AG08396 (cell line): ENCODE measurements at regions not wholly inside any gene's neighbourhood (a gene's known extent, or its start where the extent isn't known, plus 50 kb on each side); places are given as distances from the start of the nearest gene placed in this dataset.

Source experiments
- DNase-seq: peaks from one replicate; pipeline ENCODE4 v3.0.0; 2012; ENCODE audit warnings: low spot score, mixed read lengths

DNA sequence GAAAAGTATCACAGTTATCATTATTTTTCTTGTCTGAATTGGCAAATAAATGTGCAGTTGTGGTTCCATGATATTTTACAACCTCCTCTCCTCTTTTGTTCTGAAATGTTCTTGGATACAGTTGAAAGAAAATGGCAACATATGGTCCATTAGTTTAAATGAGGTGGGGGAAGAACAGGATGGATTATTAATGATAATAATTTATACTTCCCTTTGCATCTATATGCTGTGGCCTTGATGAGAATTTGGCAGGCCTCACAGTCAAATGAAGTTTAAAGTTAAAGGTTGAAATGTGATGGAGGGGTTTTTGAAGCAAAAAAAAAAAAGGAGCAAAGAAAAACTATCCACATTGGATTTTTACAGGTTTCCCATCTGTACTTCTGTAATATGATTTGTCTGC, 946.3 kb upstream of the INTU start:
- no peak for DNase-seq

DNA sequence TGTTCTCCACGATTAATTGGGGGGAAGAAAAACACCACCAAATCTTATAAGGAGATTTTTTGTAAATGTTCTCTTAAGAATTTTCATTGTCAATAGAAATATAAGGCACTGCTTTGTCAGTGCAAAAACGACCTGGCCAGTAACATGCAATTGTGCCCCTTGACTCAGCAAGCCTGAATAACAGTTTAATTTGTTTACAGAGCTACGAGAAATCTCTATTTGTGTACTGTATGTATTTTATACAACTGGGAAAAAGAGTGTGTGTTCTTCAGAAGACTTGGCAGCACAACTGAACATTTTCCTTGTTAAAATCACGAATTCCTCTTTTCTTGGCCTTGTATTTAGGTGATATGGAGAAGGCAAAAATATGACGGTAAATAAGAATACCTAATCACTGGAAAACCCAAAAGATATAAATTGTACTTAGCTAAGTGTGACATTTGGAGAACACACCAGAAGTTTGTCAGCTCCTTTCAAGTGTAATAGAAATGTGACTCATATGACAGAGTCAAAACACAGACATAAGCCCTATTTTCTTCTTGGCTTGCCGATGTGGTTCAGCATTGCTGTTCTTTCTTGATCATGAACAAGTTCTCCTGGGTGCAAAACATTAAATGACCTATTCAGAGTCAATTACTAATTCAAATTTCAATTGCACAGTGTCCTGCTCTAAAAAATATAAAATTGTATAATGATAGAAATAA, 945.0 kb upstream of the INTU start:
- no peak for DNase-seq

DNA sequence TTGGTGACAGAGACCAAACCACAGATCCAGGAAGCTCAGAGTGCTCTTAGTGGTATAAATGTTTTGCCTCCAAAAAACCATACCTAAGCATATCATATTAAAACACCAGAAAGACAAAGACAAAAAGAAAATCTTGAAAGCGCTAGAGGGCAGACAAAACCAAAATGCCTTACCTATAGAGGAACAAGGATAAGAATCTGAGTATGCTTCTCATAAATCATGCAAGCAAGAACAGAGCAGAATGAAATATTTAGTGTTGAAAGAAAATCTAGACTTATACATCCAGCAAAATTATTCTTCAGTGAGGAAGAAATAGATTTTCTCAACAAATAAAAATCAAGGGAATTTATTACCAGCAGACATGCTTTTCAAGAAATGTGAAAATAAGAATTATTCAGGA, 941.0 kb upstream of the INTU start:
- no peak for DNase-seq

DNA sequence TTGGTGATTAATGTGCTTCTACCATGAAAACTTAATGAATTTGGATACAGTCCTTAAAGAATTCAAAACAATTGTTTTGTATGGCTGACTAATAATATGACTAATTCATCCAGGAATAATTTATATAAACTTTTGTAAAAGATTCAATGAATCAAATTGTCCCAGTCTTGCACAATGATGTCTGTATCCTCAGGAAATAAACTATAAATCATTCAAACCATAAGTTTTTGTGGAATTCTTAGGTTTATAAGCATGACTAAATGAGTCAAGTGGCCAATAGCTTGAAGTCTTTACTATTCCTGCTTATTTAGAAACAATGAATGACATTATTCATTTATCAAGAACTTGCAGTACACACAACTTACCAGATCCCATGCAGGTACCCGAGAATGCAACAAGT, 935.0 kb upstream of the INTU start:
- DNase-seq = no peak

DNA sequence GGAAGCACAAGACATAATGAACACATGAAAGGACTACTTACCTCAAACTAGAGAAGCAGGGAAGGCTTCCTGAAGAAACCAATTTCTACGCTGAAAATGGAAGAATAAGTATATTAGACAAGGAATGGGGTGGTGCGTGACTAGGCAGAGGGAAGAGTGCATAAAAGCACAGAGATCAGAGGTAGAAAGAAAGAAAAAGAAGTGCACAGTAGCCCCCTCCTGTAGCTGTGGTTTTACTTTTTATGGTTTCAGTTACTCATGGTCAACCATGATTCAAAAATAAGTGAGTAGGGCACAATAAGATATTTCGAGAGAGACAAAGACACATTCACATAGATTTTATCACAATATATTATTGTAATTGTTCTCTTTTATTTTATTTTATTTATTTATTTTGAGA, 934.5 kb upstream of the INTU start:
- no peak for DNase-seq

DNA sequence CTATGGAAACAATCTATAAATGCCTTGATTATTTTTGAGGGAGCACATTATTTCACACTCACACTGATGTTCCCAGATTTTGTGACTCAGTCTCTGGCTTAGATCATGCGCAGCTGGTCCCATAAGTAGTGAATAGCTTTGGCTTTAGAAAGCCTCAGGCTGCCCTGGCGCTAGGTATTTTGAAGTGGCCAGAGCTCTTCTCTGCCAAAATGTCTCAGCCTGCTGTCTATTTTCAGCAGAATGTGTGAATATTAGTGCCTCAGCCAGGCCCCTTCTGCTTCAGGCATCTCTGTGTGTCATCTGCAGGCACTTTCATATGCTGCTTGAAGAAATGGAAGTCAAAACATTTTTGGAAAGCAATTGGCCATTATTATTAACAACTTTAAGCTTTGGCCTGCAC, 931.0 kb upstream of the INTU start:
- peak; percentile 21 for DNase-seq

DNA sequence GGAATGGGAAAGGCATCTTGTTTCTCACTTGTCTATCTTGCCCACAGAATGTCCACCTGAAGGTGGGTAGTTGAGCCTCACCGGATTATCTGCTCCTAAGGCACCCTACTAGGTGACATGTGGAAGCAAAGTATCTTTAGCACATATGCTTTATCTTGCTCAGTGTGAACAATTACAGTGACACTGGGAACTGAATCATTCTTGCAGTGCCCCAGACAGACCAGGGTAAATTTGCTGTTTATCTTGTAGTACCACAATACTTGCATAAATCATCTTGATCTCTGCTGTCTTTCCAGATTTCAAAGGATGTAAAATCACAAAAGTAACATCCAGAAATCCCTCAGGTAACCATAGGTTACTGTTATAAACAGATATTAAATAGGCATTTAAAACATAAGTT, 930.0 kb upstream of the INTU start:
- no peak for DNase-seq

DNA sequence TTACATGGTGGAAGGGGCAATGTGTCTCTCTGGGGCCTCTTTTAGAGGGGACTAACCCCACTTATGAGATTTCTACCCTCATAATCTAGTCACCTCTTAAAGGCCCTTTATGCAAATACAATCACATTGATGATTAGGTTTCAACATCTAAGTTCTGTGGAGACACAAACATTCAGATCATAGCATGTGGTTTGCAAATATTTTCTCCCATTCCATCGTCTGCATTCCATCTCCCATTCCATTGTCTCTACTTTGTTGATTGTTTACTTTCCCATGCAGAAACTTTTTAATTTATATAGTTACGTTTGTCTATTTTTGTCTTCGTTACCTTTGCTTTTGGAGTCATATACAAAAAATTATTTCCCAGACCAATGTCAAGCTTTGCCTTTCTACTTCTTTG, 927.5 kb upstream of the INTU start:
- no peak for DNase-seq

DNA sequence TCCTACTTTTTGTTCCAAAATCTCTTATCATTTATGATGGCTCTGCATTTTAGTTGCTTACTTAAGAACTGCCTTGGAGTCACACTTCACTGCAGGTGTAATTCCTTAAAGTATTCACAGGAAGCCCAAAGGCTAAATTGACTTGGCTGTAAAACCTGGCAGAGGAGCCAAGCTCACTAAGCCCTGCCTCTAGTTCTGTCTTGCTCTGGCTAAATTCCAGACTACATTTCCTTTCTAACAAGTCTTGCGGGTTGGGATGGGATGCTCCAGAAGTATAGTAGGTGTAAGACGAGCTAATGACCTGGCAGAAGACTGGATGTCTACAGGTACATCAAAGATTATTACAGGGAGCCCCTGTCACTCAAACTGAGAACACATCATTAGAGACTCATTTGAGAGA, 924.0 kb upstream of the INTU start:
- no peak for DNase-seq

DNA sequence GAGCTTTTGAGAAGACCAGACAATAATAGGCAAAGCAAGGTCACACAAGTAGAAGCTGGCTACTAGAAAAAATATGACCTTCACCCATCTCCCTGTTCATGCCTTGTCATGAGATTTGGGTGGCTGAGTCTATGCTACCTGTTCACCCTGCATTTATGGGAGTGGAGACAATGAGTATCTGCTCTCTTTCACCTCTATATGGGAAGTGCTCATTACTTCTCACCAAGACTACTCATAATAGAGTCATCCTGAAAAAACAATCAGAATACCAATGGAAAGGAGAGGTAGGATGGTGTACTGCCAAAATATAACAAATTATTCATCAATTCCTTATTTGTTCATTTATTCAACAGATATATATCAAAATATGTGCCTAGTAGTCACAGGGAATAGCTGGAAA, 921.8 kb upstream of the INTU start:
- DNase-seq = no peak

DNA sequence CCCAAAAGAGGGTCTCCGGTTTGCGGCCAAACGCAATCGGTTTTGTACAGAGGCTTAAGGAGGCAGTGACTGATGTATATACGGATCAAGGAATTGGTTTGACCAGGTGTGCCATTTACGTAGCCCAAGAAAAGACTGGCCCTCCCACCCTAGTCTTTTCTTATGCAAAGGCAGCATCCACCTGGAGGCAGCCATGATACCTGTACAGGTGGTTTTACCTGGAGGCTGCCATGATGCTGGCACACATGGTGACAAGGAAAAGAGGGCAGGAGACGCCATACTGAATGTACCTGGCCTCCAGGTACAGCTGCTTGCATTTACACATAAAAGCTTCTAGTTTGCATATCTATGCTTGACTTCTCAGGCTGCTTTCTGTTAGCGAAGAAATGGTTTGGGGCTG, 917.7 kb upstream of the INTU start:
- DNase-seq = no peak

DNA sequence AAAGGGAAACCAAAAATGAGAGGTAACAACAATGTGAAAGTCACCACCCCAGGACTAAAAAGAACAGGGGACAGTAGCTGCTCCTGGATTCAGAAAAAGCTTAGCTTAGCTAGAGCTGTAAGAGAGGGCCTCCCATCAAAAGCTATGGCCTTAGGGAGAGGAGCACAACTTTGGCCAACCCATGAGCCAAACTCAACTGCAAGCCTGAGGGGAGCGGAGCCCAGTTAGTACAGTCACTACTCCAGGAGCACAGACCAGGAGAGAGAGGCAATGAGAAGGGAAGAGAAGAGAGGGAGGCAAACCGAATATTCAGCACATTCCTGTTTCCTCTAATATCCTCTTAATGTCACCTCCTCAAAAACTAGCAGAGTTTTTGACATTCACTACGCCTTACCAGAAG, 917.1 kb upstream of the INTU start:
- no peak for DNase-seq

DNA sequence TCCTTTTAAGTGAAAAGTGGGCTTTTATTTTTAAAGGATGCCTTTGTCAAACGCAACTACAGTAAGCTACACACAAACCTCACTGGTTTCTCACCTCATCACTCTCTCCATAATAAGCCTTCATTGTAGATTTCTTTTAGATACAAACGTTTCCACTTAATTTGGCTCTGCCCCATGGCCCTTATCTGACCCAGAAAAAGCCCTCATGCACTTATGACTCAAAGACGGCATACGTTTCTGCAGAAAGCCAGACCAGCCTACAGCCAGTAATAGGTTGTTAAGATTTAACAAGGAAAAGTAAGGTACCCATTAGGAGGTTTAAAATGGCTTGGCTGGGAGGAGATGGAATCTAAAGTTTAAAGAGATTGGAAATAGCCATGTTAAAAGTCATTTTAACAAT, 914.6 kb upstream of the INTU start:
- DNase-seq = peak; percentile 12

DNA sequence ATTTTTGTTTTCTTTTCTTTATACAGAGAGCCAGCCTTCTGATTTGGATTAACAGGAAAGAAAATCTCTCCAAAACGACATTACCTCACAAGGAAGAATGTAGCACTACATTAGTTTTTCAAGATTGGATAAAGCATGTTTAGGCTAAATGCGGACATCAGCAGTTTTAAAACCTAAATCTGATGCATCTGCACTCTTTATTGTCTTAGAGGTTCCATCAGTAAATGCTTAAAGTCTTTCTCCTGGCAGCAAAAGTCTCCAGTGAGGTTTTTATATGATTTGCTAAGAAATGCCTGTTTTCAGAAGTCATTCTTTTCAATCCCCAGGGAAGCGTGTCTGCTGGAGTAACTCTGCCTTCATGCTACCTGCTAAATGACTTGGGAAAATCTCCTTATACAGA, 912.9 kb upstream of the INTU start:
- no peak for DNase-seq

DNA sequence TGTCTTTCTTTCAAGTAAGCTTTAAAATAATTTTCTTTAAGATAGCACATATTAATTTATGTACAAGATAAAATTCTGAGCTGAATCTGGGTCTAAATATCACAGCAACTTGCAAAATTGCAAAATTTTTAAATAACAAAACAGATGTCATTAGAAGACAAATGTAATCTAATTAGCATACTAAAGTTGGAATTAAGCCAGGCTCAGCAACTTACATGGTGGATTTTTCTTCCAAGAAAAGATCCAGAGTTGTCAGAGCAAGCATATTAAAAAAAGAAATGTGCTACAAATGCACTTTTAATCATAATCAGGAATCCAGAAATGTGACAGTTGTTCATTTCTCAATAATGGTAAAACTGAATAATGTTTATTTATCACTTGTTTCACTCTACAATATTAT, 906.9 kb upstream of the INTU start:
- DNase-seq = no peak

DNA sequence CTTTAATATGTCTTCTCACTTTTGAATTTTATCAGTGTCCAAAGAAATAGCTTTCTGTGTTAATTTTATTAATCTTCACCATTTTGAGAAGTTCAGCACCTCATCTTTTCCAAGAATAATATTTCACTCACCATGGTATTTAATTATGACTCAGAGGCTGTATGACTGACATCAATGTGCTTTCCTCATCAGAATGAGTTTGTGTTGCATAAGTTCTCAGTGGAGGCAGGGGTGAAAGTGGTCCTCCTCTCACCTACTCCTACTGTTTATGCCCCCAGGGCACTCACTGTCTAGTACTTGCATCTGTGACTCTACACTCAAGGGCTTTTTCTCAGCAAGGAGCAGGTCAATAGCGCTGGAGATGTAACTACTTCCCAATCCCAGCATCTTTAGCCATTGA, 905.3 kb upstream of the INTU start:
- peak; percentile 7 for DNase-seq

DNA sequence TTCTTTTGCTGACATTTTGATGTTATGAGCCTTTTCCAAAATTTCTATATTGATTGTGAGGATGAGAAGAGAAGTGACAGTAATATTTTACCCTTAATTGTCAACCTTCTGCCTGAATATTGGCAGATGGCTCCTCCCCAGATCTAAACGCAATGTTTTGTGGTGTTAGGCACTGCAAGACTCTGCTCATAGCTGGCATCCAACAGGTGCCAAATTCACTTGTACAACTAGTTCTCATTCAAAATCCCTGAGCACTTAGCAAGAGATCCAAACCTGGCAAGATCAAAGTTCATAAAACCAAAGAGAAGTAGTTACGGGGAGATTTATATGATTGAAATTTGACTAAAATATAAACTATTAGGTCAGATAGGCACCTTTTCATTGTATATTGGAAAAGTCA, 901.7 kb upstream of the INTU start:
- DNase-seq = no peak

DNA sequence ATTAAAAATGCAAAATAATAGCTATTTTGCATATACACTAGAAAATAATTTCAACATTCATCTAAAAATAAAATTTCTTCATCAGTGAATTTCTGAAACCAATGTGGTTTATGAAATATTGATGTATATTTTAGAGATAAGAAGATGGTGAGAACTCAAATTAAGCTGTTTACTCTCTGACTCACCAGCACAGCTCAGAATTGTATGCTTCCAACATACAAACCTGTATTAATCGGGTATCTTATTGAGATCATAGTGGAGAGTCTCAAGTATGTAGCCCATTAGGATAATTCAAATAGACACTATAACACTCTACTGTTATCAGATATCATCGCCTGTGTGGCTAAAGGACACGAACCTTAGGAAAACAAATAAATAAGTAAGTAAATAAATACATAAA, 899.5 kb upstream of the INTU start:
- no peak for DNase-seq

DNA sequence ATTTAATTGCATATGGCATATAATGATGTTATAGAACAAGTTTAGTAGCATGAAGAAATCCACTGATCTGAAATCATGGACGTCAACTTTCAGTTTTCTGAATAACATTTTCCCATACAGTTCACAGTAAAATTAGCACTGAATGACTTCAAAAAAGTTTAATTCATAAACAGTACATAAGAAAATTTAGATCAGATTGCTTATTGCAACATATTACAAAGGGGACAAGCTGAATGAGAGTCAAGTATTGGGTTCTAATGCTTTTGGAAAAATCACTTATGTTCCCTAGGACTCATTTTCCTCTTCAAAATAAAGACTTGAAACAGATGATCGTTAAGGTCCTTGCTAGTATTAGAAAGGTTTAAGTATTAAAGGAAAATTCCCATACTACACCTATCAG, 898.3 kb upstream of the INTU start:
- no peak for DNase-seq

DNA sequence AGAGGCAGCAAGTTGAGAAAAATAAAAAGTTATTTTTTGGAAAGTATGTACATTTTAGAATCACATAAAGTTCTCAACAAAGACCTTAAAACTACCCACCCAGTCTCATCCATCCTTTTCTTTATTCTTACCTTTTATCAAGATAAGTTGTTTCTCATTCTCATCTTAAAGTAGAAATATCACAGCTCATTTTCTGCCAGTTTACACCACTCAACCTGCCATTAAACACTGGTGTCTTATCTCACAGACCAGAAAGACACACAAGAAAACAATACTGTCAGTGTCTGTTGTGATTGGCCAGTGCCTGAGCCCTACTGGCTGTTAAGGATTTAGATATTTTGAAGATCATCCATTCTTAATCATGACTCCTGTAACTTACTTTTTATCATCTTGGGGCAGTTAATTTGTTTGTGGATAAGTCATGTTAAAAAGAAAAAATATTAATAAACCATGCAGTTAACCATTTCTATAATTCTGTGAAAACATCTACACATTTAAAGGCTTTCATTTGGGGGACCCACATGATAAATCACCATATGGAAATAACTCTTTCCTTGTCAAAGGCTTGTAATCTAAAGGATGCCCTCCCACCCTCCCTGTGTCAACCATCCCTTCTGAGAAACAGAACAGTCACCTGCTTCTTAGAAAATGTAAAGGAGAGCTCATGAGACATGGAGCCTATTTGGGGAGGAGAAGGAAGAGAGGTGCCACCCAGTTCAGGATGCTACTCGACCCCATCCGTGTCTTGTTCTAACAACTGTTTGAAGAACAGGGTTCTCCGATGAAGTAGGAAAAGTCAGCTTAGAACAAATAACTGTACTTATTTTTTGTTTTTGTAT, 897.2 kb upstream of the INTU start:
- no peak for DNase-seq

DNA sequence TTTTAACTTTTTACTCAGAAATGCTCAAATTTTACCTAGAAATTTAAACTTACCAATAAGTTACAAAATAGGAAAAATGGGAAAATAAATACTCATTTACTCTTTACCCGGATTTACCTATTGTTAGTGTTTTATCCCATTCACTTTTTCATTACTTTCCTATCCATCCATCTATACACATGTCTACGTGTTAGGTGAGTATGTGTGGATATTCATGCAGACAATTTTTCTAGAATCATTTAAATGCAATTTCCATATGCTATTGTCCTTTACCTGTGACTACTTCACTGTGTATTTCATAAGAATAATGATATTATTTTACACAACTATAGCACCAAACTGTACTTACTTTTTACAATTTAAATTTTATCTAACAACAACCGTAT, 896.6 kb upstream of the INTU start:
- DNase-seq = no peak

DNA sequence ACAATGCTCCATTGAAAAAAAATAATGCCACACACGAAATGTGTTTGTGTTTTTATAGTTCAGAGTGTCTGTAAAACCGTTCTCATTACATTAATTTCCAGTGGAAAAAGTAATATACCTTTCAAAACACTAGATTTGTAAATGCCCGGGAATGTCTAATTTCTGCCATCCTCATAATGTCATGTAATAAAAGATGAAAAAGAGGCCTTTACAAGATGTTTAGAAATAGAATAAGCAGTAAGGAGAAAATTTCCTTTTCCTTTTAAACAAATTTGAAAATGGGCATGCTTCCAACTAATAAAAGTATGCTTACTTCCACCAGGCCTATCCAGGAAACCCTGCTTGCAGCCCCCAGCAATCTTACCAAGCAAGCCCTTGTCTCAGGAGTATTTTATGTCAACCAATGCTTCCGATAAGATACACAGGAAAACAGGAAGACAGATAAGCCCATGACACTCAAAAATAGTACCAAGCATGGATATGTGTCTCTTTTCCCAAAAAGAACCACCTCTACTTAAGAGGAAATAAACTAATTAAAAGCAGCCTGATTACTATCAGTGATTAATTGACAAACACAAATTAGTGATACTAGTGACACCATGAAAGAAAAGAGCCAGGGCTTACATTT, 894.7 kb upstream of the INTU start:
- no peak for DNase-seq

DNA sequence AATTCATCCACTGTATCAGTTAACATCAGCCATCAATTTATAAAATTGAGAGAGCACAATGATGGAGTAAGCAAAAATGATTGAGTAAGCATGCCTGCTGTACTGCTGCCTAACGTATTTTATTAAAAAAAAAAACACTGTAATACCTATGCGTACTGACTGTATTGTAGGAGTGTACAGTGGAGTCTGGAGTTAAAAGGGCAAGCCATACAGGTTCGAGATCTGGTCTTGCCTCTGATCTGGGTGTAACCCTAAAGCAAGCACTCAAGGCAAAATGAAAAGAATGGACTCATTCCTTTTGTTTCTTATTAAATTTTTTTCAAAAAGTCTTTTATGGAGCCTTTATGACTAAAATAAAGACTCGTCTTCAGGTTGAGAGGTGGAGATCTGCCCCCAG, 894.2 kb upstream of the INTU start:
- DNase-seq = no peak

DNA sequence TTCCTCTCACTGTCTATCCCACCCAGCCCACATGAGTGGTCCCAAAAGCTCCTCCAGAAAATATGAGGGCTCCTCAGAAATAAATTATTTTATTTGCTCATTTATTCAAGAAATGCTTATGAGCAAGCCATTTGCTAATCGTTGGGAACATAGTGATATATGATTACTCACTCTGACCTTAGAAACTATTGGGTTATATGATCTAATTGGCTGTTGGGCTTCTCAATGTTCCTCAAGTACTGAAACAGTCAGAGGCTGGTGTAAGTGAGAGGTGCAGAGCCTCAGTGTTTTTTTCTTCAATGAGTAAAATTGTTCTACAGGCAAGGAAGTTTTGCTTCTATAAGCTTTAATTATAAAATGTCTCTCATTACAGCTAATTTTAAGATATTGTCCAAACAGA, 893.8 kb upstream of the INTU start:
- DNase-seq = no peak
